ENCODE measurements at regions not wholly inside any gene's neighbourhood (a gene's known extent, or its start where the extent isn't known, plus 50 kb on each side); places are given as distances from the start of the nearest gene placed in this dataset.

GRCh38 chr10:76631884-76632766, 1005.5 kb downstream of the KCNMA1 start:
- no peak overlapping the region for H4K5ac ChIP-seq (ENCODE audit: low read depth, low read length)
- POLR2A ChIA-PET (ENCODE audit: unreplicated experiment): no interaction called here
- H2BK20ac ChIP-seq (ENCODE audit: low read depth, low read length): no peak overlapping the region
- in situ Hi-C loops (cut with MboI; ENCODE audit: low sequenced_read_pairs) (no loop called here), intact Hi-C loops (cut with micrococcal nuclease) (no loop called here), dilution Hi-C loops (cut with HindIII; ENCODE audit: low sequenced_read_pairs, unreplicated experiment) (no loop called here)
- no peak overlapping the region for H4K8ac ChIP-seq (ENCODE audit: low read depth in 2 of 2, low read length in 2 of 2)
- no peak overlapping the region for H3K14ac ChIP-seq (replicated peaks; ENCODE audit: low read depth, low read length)
- H2BK120ac ChIP-seq (ENCODE audit: low read depth, low read length): no peak overlapping the region
- H4K91ac ChIP-seq (ENCODE audit: insufficient read depth, low read depth, low read length): no peak overlapping the region
- no TSS peak for BruUV-seq (replicated peaks)
- no peak overlapping the region for H3K4ac ChIP-seq (ENCODE audit: low read depth, low read length)
- no peak overlapping the region for H2AK9ac ChIP-seq (replicated peaks; ENCODE audit: low read depth, low read length, poor library complexity)
- H3K18ac ChIP-seq (ENCODE audit: low read depth, low read length): no peak overlapping the region
- H3K9ac ChIP-seq (ENCODE audit: low read depth, low read length): no peak overlapping the region
- CTCF ChIA-PET: no interaction called here
- no peak overlapping the region for H2BK15ac ChIP-seq (ENCODE audit: low read depth, low read length)
- no peak for DNase-seq
- no peak overlapping the region for H2AK5ac ChIP-seq (ENCODE audit: low read depth, low read length)
- H3K56ac ChIP-seq (ENCODE audit: extremely low read depth, insufficient read depth, low read length): no peak overlapping the region
- H3K36me3 ChIP-seq (ENCODE audit: control insufficient read depth, insufficient read depth, low read length): no peaks in the 10 kb centered on the region
- no peak overlapping the region for H3K27ac ChIP-seq (ENCODE audit: insufficient read depth, low read length)
- H3K27me3 ChIP-seq (ENCODE audit: control insufficient read depth, insufficient read depth, low read length): peaks cover 28% of the 10 kb centered on the region
- no peak for ATAC-seq (ENCODE audit: low read depth)
- no peak overlapping the region for H3K23ac ChIP-seq (ENCODE audit: low read depth, low read length)
- H4K20me1 ChIP-seq (ENCODE audit: insufficient read depth, low read length): no peaks in the 10 kb centered on the region
- no peak overlapping the region for H2BK5ac ChIP-seq (ENCODE audit: low read depth, low read length, poor library complexity, severe bottlenecking)
- no peak overlapping the region for H2AFZ ChIP-seq (replicated peaks; ENCODE audit: low read length, poor library complexity)
- H3K9me3 ChIP-seq (ENCODE audit: control insufficient read depth, insufficient read depth, low read length): no peaks in the 10 kb centered on the region; the same call in 1 of the 2 replicates
- WGBS, 2 experiments (ENCODE audit: extremely low coverage in 2 of 2, insufficient read length in 1 of 2): 11% methylated on average over 1 of the region's 16 CpGs; no CpG with 5 or more reads in 1 of the 2 experiments
- no peak overlapping the region for H3K4me3 ChIP-seq (ENCODE audit: insufficient read depth, low read depth, low read length)
- TF ChIP-seq RAD21 (IDR thresholded peaks at IDR 0.05; ENCODE audit: low read length) (no peak), RCOR1 (IDR thresholded peaks at IDR 0.05; ENCODE audit: insufficient replicate concordance, low read length) (no peak), ELK1 (IDR thresholded peaks at IDR 0.05; ENCODE audit: borderline replicate concordance, low read depth, low read length) (no peak)
- H3K9me1 ChIP-seq (ENCODE audit: insufficient read depth, low read length): no peaks in the 10 kb centered on the region
- no peak overlapping the region for H3K4me2 ChIP-seq (ENCODE audit: low read depth, low read length)
- no peaks in the 10 kb centered on the region for H3K4me1 ChIP-seq (ENCODE audit: control insufficient read depth, insufficient read depth, low read length)
- H3K79me1 ChIP-seq (ENCODE audit: low read depth in 1 of 2, low read length in 2 of 2): no peaks in the 10 kb centered on the region
